Midbrain (tissue), 1 donor: ENCODE measurements at regions not wholly inside any gene's neighbourhood (a gene's known extent, or its start where the extent isn't known, plus 50 kb on each side); places are given as distances from the start of the nearest gene placed in this dataset.
"Not testable (repeated sequence)": the region's sequence is repeated elsewhere in the genome, so short reads cannot be mapped to it uniquely, and the experiment has no call there.

ENCODE experiments used
- DNase-seq: peaks from one replicate; lab custom pipeline; 2025; lab: John Stamatoyannopoulos, UW

DNA sequence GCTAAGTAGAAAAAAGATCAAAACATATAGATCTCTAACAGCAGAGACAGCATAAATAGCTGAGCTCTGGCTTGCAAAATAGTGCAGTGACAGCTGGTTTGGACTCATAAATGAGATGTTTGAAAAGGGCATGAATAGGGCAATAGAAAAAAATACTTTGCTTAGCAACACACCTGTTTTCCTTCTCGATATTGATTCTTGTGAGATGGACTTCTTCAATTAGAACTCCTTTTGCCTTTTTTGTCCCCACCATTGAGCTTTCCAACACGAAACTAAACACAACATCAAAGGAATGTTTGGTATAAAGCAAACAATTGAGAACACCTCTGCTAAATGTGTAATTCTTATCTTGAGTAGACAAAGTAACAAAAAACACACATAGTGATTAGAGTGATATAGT, 726.3 kb downstream of the RAPGEF2 start:
- no peak for DNase-seq

DNA sequence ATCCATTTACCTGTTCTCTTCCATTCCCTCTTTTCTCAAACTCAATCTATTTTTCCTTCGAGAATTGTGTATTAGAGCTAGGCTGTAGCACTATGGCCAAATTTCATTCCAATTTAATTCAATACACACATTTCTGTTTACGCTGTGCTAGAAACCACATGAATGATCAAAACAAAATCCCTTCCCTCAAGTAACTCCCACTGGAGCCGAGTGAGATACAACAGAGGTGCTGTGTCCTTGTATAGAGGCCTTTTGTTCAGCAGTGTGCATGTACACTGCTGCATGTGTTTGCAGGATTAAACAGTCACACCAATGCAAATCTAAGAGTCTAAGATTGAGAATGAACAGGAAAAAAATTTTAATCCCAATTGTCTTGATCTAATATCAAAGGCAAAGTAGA, 734.2 kb downstream of the RAPGEF2 start:
- DNase-seq: no peak

DNA sequence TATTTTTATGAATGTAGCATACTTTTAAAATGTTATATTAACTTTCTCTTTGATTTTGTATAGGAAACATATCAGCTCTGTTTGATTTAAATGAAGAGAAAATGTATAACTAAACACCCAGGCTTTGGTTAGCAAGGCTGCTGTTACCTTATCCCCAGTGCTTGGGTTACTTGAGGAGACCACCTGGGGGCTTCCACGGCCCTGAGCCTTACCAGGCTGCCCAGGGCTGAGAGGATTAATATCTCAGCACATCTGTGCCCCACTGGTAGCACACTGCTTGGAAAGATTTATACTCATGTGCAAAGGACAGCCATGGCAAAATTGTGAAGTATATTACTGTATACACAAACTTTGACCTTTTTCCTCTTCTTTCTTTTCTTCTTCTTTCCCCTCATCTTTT, 752.9 kb downstream of the RAPGEF2 start:
- no peak for DNase-seq

DNA sequence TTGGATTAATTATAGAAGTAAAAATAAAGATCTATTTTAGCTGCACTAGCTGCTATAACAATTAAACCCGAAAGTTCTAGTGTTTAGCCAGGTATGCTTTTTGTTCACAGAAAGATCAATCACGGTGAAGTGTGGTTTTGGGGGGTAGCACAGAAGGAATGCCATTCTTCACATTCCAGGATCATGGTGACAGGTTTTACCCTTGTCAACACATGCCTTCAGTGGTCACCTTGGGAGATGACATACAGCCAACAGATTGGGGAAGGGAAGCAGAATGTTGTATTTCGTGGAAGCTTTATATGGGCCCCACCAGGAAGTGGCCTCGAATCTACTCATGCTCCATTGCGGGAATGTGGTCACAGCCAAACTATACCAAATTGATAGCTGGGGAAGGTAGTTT, 753.6 kb downstream of the RAPGEF2 start:
- DNase-seq: no peak

DNA sequence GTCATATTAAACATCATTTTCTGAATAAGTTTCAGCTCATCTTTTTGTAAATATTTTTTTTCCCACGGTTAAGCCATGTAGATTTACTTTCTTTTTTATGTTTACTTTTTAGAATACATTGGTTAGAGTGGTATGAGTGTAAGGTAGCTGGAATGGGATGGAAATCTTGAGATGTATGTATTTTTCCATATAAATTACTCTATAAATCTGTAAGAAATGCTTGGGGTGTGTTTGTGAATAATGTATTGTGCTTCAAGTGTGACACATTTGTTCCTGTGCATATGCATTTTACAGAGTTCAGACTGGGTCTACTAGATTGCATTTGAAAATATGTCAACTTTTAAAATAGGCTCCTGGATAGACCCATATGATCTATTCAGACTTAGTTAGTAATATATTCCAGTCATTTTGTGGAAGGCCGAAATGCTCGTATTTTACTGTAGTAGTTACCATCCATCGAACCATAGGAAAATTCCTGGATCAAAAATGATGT, 756.8 kb downstream of the RAPGEF2 start:
- no peak for DNase-seq

DNA sequence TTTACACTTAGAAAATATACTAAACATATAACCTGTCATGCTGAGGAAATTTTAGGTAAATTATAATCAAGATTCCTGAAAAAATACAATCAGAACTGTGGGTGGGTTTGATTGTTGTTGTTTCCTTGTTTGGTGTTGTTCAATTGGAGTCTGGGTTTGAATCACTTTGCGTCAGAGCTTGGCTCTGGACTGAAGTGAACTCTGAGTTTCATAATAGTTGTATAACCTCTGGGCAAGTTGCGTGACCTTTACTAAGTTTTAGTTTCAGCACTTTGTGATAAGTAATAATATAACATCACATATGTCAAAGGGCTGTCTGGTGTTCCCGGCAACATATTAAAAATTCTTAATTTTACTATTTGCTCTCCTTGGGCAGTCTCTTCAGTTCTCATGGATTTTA, 758.1 kb downstream of the RAPGEF2 start:
- no peak for DNase-seq

DNA sequence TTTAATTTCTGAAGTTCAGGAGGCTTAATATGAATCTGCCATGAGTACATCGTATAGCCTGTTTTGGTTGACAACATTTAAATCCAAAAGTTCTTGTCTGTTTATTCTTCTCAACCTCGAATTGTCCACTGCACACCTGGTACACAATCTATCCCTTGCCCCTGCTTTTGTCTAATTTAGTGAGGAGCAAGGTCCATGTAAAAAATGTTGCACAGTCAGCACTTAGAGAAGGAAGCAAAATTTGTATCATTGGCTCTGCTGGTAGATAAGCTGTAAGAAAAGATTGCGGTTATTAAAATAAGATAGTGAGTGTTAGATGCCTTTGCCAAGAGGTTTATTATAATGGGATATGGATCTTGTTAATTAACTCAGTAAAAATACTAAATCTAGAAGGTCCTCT, 761.5 kb downstream of the RAPGEF2 start:
- DNase-seq: no peak

DNA sequence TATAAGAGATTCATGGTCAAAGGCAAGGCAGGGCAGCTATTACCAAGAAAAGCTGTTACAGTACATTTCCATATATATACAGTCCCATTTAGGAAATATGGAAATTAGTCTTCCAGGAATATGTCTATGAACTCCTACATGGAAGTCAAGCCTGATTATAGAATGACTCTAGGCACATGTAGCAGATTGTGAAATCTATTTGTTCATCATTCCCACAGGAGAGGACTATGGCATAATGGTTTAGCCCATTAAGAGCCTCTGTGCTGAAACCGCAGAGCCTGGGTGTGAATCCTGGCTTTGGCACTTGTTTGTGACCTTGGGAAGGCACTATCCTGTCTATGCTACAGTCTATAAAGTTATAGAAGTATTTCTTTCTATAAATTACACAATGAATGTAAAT, 764.8 kb downstream of the RAPGEF2 start:
- DNase-seq: no peak

DNA sequence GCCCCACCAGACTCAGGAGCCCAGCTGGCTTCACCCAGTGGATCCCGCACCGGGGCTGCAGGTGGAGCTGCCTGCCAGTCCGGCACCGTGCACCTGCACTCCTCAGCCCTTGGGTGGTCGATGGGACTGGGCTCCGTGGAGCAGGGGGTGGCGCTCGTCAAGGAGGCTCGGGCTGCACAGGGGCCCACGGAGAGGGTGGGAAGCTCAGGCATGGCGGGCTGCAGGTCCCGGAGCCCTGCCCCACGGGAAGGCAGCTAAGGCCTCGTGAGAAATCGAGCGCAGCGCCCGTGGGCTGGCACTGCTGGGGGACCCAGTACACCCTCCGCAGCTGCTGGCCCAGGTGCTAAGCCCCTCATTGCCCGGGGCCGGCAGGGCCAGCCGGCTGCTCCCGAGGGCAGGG, 766.1 kb downstream of the RAPGEF2 start:
- DNase-seq: not testable (repeated sequence)

DNA sequence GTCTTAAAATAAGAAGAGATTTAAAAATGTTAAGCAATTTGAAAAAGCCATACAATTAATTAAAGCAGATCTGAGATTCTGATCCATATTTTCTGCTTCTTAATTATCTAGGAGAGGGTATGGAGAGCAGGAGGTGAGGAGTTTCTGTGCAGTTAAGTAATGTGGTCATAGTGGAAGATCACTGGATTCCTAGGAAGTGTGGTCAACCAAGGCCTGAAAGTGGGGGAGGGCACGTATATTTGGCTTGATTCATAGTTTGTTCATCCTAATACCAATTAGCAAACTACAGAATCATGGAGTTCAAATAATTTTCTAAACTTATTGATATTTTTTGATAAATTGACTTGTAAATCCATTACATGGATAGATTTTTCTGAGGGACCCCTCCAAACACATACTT, 768.3 kb downstream of the RAPGEF2 start:
- DNase-seq: no peak

DNA sequence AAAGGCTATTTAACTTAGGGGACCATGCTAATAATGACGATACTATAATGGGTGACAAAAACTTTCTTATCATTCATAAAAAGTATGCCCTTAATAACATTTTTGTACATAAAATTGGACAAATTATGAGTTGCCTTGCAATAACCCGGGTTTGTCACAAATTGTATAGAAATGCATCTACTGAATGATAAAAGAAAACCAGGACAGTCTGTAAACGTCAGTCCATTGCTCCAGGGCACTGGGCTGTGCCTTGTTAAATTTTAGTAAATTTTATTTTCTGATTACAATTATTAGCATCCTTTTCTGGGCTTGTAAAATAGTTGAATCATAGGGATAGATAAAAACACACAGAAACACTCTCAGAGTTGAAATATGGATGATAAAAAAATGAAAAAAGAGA, 778.3 kb downstream of the RAPGEF2 start:
- DNase-seq: no peak

DNA sequence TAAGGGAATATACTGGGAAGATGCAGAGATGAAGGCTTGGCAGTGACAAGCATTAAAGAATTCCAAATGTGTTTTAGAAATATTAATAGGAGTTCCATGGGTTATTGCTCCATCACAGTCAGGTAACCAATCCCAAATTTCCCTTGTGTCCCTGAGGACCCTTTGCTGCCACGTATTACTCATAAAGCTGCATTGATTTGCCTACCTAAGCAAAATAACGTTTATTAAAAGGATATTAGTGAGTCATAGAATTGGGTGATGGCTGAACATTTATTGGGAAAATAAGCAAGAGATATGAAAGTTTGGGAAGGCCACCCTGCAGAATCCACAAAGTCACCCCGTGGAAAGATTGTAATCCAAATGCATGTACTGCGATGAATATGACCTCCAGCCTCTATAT, 782.1 kb downstream of the RAPGEF2 start:
- no peak for DNase-seq

DNA sequence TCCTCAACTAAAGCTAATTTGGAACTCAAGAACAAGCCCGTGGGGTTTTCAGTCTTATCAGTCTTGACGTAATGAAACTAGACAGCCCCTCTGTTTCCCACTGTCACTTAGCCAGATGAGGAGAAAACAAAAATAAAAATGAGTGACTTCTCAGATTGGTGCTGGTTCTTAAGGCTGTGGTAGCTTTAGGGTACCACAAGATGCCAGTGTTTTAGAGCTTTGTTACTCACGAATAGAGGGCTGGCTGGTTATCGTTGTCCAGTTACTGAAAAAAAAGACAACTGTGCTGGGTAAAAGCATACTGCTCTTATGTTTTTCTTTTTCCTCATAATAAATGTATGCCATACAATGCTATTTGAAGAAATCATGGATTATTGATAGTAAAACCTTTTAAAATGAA, 796.7 kb downstream of the RAPGEF2 start:
- no peak for DNase-seq

DNA sequence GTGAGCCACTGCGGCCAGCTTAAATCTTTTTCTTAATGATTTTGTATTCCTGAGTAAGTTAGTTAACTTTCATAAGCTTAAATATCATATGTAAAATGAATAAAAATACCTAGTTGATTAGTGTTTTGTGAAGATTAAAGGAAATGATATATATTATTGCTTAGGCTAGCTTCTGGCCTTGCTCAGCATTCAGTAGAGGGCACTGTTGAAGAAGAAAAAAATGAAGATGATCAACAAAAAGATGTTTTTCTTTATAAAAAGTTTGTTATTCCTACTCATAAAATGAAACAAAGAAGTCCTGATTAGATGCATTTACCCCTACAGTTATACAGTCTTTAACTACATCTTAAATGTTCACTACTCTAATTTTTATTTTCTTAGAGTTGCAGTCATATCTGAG, 797.7 kb downstream of the RAPGEF2 start:
- no peak for DNase-seq

DNA sequence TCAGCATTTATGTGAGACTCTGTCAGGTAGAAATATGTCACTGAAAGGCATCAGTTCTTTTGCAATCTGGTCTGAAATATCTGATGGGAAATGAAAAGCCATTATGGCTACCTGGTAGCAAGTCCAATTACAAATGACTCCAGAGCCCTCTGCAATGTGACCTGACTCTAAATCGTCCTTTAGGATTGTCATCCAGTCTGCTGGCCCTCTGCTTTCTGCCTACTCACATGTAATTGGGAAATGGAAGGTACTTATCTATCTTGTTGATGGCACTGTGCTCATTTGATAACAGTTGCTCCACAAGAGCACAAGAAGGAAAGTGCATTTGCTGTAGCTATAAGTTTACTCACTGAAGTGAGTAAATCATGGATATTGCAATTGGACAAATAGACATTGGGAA, 799.8 kb downstream of the RAPGEF2 start:
- DNase-seq: no peak

DNA sequence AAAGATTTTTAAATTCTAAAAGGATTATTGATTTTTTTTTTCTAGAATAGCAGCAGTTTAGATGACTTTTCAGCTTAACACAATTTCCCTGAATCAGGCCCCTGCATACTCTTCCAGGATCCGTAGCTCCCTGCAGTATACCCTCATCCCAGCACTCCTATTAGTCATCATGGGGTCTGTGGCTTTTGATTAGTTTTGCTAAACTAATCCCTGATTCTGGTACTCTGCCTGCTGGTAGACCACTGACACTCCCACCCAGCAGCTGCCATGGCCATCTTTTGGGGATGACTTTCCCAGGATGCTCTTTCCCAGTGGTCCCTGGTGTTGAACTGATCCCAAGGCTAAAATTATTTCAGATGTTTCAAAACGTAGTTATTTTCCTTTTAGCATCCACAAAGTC, 802.0 kb downstream of the RAPGEF2 start:
- DNase-seq: no peak

DNA sequence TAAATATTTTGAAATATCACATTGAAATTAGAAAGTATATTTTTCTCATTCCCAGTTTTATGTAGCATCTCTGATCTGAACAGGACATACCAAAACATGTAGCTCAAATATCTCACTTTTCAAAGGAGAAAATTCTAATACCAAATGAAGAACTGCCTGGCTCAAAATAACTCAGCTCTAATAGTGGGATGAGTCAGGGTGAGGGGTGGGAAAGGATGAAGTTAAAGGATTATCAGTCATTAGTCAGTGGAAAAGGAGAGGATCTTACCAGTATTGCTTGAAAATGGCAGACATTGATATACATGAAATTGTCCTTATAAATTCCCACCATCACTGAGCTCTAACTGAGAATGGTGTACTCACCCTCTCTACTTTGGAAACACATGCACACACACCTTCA, 803.2 kb downstream of the RAPGEF2 start:
- DNase-seq: no peak

DNA sequence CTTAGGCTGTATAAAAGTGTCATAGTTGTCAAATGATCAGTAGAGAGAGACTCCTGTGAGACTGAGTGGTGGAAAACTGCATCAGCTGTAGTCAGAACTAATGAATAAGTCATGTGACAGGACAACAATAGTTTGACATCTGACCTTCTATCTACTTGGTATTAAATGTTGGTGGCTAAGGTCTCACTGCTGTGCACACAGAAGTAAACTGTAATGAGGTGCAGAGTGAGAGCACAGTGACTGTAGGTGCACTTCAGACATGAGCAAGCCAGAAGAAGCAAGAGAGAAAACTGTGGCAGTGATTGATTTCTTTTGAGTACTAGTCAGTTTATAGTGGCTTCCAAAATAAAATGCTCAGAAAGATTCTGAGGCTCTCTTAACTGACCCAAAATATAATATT, 803.6 kb downstream of the RAPGEF2 start:
- DNase-seq: no peak

DNA sequence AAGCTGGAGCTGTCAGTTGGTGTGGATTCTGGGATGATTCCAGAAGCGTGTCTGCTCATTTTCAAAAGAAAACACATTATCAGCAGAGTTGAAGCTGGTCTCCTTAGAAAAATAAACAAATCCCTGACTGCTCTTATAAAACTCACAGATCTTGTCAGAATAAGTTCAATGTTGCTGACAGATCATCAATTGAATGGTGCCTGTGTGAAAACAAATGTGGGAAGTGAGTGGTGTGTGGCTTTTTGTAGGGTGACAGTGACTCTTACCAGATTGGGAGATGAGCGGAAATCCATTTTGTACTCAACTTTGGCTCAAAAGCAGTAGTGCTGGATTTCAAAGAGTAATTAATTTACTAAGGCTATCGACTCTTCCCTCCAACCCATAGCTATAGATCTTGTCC, 807.8 kb downstream of the RAPGEF2 start:
- no peak for DNase-seq

DNA sequence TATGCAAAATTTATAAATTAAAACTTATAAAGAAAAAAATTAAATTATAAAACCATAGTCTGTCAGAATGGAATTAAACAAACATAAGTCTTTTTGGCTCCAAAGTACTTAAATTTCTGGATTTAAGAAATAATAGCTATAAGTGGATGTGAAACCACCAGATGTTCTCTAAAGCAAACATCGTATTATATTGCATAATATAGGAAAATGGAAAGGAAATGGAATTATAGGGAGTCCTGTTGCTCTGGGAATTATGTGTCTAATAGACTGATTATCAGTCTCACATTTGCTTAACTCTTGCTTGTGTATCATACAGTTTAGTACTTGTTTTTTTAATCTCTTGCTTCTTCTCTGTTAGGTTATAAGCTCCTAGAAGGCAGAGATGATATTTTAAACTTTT, 819.2 kb downstream of the RAPGEF2 start:
- DNase-seq: no peak

DNA sequence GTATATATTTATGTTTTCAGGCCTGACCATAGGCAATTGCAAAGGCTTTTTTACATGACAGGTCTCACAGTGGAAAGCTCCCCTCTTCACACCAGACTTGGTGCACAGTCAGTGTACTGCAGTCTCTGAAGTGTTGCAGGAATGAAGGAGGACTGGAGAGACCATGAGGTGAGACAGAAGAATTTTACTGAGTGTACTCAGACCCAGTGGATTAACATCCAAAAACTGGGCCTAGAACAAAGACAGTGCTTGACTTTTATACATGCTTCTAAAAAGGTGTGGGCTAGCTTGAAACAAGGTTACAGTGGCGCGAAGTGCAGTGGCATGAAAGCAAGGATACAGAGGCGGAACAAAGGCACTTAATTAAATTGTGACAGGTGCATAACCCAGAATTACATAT, 822.9 kb downstream of the RAPGEF2 start:
- no peak for DNase-seq

DNA sequence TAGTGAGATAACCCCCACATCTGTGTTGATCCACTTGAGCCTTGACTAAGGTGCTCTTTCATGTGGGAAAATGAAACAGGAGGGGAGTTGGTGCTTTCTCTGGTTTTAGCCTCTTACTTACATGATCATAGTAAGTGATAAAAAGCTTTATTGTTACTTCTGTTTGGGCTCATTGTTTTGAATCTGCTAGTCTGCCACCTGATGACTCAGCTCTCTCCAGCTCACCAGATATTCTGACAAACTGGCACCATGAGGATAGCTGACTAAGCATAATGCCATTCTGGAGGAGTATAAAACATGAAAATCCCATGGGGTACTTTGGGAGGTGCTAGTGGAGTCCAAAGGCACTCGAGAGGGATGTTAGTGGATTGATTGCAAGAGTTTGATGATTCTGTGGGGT, 824.0 kb downstream of the RAPGEF2 start:
- DNase-seq: no peak

DNA sequence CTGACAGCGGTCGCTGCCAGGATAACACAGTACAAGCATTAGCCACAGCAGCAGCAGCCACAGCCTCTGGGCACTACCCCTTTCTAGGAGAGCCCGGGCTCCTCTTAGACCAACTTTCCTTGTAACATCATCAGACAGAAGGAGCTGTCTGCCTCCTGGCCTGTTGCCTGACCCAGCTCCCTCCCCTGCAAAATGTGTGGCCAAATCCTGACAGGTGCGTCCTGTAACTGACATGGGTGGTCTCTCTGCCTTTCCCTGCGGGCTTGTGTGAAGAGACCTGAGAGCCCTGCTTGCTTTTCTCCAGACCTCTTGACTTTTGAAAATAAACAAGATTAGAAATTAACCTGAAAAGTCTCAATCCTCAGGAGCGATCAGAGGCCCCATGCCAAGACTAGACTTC, 824.9 kb downstream of the RAPGEF2 start:
- DNase-seq: no peak

DNA sequence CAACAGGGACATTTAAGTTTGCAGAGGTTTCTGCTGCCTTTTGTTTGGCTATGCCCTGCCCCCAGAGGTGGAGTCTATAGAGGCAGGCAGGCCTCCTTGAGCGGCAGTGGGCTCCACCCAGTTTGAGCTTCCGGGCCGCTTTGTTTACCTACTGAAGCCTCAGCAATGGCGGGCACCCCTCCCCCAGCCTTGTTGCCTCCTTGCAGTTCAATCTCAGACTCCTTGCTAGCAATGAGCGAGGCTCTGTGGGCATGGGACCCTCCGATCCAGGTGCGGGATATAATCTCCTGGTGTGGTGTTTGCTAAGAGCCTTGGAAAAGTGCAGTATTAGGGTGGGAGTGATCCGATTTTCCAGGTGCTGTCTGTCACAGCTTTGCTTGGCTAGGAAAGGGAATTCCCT, 831.7 kb downstream of the RAPGEF2 start:
- DNase-seq: not testable (repeated sequence)

DNA sequence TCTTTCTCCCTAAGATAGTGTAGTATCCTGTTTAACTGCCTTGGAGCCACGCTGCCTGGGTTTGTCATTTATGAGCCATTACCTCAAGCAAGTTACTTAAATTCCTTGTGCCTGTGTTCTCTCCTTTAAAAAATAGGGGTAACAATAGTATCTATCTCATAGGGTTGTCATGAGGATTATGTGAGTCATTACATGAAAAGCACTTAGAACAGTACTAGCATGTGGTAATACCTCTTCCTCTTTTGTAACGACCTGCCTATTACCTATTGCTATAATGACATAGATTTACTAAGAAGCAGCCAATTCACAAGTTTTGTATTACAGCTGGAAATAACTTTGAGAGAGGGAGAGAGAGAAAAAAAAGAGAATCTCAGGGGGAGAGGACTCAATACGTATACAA, 834.7 kb downstream of the RAPGEF2 start:
- DNase-seq: no peak
